Gastroesophageal sphincter (tissue), 4 donors: ENCODE measurements at regions not wholly inside any gene's neighbourhood (a gene's known extent, or its start where the extent isn't known, plus 50 kb on each side); places are given as distances from the start of the nearest gene placed in this dataset.
A peak's percentile ranks its signal among the peaks of the same experiment; 100 is the strongest.

Experiments
- ATAC-seq: fragments of 150-250 bp; one replicate; pipeline ENCODE4 v1.9.1; 2016; ENCODE audit warnings: mild to moderate bottlenecking, moderate library complexity
- H3K27ac ChIP-seq, 4 donors: fragments of 200-600 bp; sonication (generic) in 3 of 4; 1 replicate in 3 of 4; 2 replicates in 1 of 4; pipeline ENCODE4 v1.5.1; 2016 to 2019
- H3K27me3 ChIP-seq: fragments of 200-600 bp; sonication (generic); one replicate; pipeline ENCODE4 v1.5.1; 2019
- H3K36me3 ChIP-seq, 2 donors: fragments of 200-600 bp; sonication (generic); one replicate each; pipeline ENCODE4 v1.5.1; 2019; ENCODE audit warnings: control low read depth in 1 of 2
- H3K4me1 ChIP-seq, 3 donors: fragments of 200-600 bp; sonication (generic); 1 replicate in 2 of 3; 2 replicates in 1 of 3; pipeline ENCODE4 v1.5.1; 2016 to 2019; ENCODE audit warnings: control low read depth in 2 of 3
- H3K4me3 ChIP-seq, 2 donors: fragments of 200-600 bp; sonication (generic); one replicate each; pipeline ENCODE4 v1.5.1; 2019; ENCODE audit warnings: mild to moderate bottlenecking in 1 of 2, moderate library complexity in 1 of 2
- H3K9me3 ChIP-seq, 3 donors: fragments of 200-600 bp; sonication (generic); one replicate each; pipeline ENCODE4 v1.5.1; 2017 to 2019; ENCODE audit warnings: control low read depth in 2 of 3
- EP300 ChIP-seq: sonication (generic); formaldehyde crosslinking; IDR thresholded peaks from one replicate; pipeline ENCODE4 v1.6.1; 2017; ENCODE audit warnings: antibody characterized with exemption, mild to moderate bottlenecking
- POLR2A ChIP-seq, 2 donors: fragments of 450-650 bp; IDR thresholded peaks; one replicate each; pipeline ENCODE4 v1.6.1; 2017; ENCODE audit warnings: antibody characterized with exemption in 2 of 2, mild to moderate bottlenecking in 2 of 2, moderate library complexity in 1 of 2
- POLR2AphosphoS5 ChIP-seq: sonication (generic); formaldehyde crosslinking; IDR thresholded peaks from one replicate; pipeline ENCODE4 v1.6.1; 2017; ENCODE audit warnings: antibody characterized with exemption
- WGBS, 2 donors: methylation state at CpG; one replicate each; pipeline ENCODE4 v1.1.5; 2018; ENCODE audit warnings: low coverage in 1 of 2; 5-methylcytosine and 5-hydroxymethylcytosine counted together
- TF ChIP-seq, protein P1 (sequence below), 4 experiments: fragments of 200-600 bp in 2 of 4; fragments of 450-650 bp in 2 of 4; sonication (generic) in 1 of 4; IDR thresholded peaks; one replicate each; pipeline ENCODE4 v1.5.1; 2017 to 2019; ENCODE audit warnings: antibody characterized with exemption in 4 of 4, mild to moderate bottlenecking in 2 of 4, moderate library complexity in 2 of 4

- Histone ChIP-seq H3K36me3 (no peaks in the 10 kb centered on the region), H3K9me3 (no peaks in the 10 kb centered on the region), H3K4me3 (no peak overlapping the region), H3K4me1 (peaks cover 14 to 85% (median 38%) of the 10 kb centered on the region in 3 donors), H3K27ac (peak overlapping the region; percentile 68 to 98 (median 79)), H3K27me3 (no peaks in the 10 kb centered on the region)
- TF ChIP-seq POLR2A (IDR thresholded peaks at IDR 0.05) (no peak), EP300 (no peak), POLR2AphosphoS5 (no peak)
- TF ChIP-seq, protein P1, sequence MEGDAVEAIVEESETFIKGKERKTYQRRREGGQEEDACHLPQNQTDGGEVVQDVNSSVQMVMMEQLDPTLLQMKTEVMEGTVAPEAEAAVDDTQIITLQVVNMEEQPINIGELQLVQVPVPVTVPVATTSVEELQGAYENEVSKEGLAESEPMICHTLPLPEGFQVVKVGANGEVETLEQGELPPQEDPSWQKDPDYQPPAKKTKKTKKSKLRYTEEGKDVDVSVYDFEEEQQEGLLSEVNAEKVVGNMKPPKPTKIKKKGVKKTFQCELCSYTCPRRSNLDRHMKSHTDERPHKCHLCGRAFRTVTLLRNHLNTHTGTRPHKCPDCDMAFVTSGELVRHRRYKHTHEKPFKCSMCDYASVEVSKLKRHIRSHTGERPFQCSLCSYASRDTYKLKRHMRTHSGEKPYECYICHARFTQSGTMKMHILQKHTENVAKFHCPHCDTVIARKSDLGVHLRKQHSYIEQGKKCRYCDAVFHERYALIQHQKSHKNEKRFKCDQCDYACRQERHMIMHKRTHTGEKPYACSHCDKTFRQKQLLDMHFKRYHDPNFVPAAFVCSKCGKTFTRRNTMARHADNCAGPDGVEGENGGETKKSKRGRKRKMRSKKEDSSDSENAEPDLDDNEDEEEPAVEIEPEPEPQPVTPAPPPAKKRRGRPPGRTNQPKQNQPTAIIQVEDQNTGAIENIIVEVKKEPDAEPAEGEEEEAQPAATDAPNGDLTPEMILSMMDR (IDR thresholded peaks at IDR 0.05), result no peak
- no peak for ATAC-seq
- WGBS, 2 donors, result 100% methylated on average over 1 of the region's 1 CpG
These were observed 196.5 kb upstream of the PRPS1L1 start for GRCh38 chr7:18224138-18224537.

GRCh38 chr7:18225067-18225466, 197.4 kb upstream of the PRPS1L1 start:
- ATAC-seq, result peak; percentile 85
- Histone ChIP-seq H3K27ac (peak overlapping the region; percentile 68 to 98 (median 79)), H3K4me3 (no peak overlapping the region)

GRCh38 chr7:18226598-18226997, 199.0 kb upstream of the PRPS1L1 start:
- H3K4me3 ChIP-seq, result no peak overlapping the region
- ATAC-seq, result no peak
- no peaks in the 10 kb centered on the region for H3K9me3 ChIP-seq
- WGBS, 2 donors, result 85 to 91% methylated on average over 2 of the region's 2 CpGs
- peaks cover 14 to 73% (median 33%) of the 10 kb centered on the region in 3 donors for H3K4me1 ChIP-seq
- TF ChIP-seq, protein P1 (IDR thresholded peaks at IDR 0.05), result no peak
- TF ChIP-seq EP300 (no peak), POLR2AphosphoS5 (no peak), POLR2A (IDR thresholded peaks at IDR 0.05) (no peak)
- no peaks in the 10 kb centered on the region for H3K36me3 ChIP-seq
- H3K27ac ChIP-seq, result peak overlapping the region; percentile 2 to 82 (median 76)
- no peaks in the 10 kb centered on the region for H3K27me3 ChIP-seq

More at GRCh38 chr7:18225067-18225466, 197.4 kb upstream of the PRPS1L1 start:
- TF ChIP-seq POLR2AphosphoS5 (peak; percentile 42), POLR2A (IDR thresholded peaks at IDR 0.05) (no peak)
- no peaks in the 10 kb centered on the region for H3K36me3 ChIP-seq
- H3K27me3 ChIP-seq, result no peaks in the 10 kb centered on the region
- peaks cover 14 to 79% (median 38%) of the 10 kb centered on the region in 3 donors for H3K4me1 ChIP-seq
- H3K9me3 ChIP-seq, result no peaks in the 10 kb centered on the region

DNA sequence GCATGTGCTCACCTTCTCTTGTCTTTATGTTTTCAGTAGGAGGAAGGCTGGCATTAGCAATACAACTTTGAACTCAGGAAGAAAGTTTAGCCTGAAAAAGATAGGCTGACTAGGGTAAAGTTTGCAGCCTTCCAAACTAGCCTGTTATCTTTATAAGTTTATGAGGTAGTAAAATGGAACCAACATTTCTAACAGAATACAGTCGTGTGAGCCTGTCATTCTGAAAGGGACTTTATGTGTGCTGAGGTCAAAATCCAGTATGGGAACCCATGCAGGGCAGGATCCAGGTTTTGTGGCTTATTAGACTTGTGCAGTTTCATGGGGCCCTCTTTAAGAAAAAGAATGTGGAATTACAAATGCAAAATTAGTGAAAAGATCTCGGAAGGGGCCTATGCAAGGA, 201.0 kb upstream of the PRPS1L1 start:
- no peaks in the 10 kb centered on the region for H3K36me3 ChIP-seq
- TF ChIP-seq POLR2AphosphoS5 (no peak), POLR2A (IDR thresholded peaks at IDR 0.05) (no peak), EP300 (no peak)
- TF ChIP-seq, protein P1 (IDR thresholded peaks at IDR 0.05), result no peak
- 75 to 94% methylated on average over 1 to 2 of the region's 2 CpGs for WGBS, 2 donors
- H3K4me1 ChIP-seq, result peaks cover 9 to 64% (median 22%) of the 10 kb centered on the region in 3 donors
- no peak for ATAC-seq
- no peak overlapping the region for H3K4me3 ChIP-seq
- no peaks in the 10 kb centered on the region for H3K27me3 ChIP-seq
- H3K27ac ChIP-seq, result peak overlapping the region in 1 of 4 donors; percentile 76
- H3K9me3 ChIP-seq, result no peaks in the 10 kb centered on the region

- no peak overlapping the region for H3K4me3 ChIP-seq
- WGBS, 2 donors, result 72 to 88% methylated on average over 8 of the region's 8 CpGs
These were observed 202.6 kb upstream of the PRPS1L1 start for GRCh38 chr7:18230271-18230670.

GRCh38 chr7:18231854-18232253, 204.2 kb upstream of the PRPS1L1 start:
- TF ChIP-seq EP300, result no peak
- TF ChIP-seq POLR2A (IDR thresholded peaks at IDR 0.05), result no peak
- TF ChIP-seq POLR2AphosphoS5, result no peak
- TF ChIP-seq, protein P1 (IDR thresholded peaks at IDR 0.05), result no peak
- H3K4me3 ChIP-seq, result no peak overlapping the region
- 93% methylated on average over 4 of the region's 4 CpGs for WGBS, 2 donors
- H3K27ac ChIP-seq, result no peak overlapping the region
- ATAC-seq, result no peak
- no peaks in the 10 kb centered on the region for H3K9me3 ChIP-seq
- peaks cover 0 to 48% (median 2%) of the 10 kb centered on the region in 3 donors for H3K4me1 ChIP-seq
- H3K27me3 ChIP-seq, result no peaks in the 10 kb centered on the region
- no peaks in the 10 kb centered on the region for H3K36me3 ChIP-seq

More at GRCh38 chr7:18230271-18230670, 202.6 kb upstream of the PRPS1L1 start:
- no peak for ATAC-seq
- no peaks in the 10 kb centered on the region for H3K27me3 ChIP-seq
- no peak for TF ChIP-seq POLR2A (IDR thresholded peaks at IDR 0.05)
- H3K4me1 ChIP-seq, result peaks cover 0 to 63% (median 13%) of the 10 kb centered on the region in 3 donors
- H3K36me3 ChIP-seq, result no peaks in the 10 kb centered on the region
- H3K27ac ChIP-seq, result peak overlapping the region in 3 of 4 donors; percentile 18 to 76 (median 33)
- no peaks in the 10 kb centered on the region for H3K9me3 ChIP-seq
